SU-DHL-6 (cell line): ENCODE measurements at regions not wholly inside any gene's neighbourhood (a gene's known extent, or its start where the extent isn't known, plus 50 kb on each side); places are given as distances from the start of the nearest gene placed in this dataset.
"Not testable (repeated sequence)": the region's sequence is repeated elsewhere in the genome, so short reads cannot be mapped to it uniquely, and the experiment has no call there.

ENCODE experiments used
- H2AFZ ChIP-seq: fragments of 200-600 bp; sonication (generic); 2 replicates; pipeline ENCODE4 v1.6.1; 2014; ENCODE audit warnings: low read depth, mild to moderate bottlenecking, moderate library complexity, mixed read lengths, antibody characterized with exemption, low read length; ENCODE audit not compliant: severe bottlenecking
- H3F3A ChIP-seq: fragments of 200-600 bp; shearing (Covaris generic); 2 replicates; pipeline ENCODE4 v1.6.0; 2016; ENCODE audit warnings: antibody characterized with exemption, mild to moderate bottlenecking; ENCODE audit not compliant: insufficient read depth
- H3K27ac ChIP-seq: fragments of 200-600 bp; sonication (generic); 2 replicates; pipeline ENCODE4 v1.5.1; 2016; ENCODE audit warnings: low read depth, mild to moderate bottlenecking, low read length, moderate library complexity, mixed read lengths
- H3K27me3 ChIP-seq: fragments of 200-600 bp; sonication (generic), shearing (Covaris generic); 2 replicates; pipeline ENCODE4 v1.6.0; 2014; ENCODE audit warnings: mild to moderate bottlenecking, low read length
- H3K36me3 ChIP-seq: fragments of 200-600 bp; sonication (generic); 2 replicates; pipeline ENCODE4 v1.6.1; 2014; ENCODE audit warnings: mild to moderate bottlenecking, low read length, mixed read lengths
- H3K4me2 ChIP-seq: fragments of 300-600, 200-600 bp; shearing (Covaris generic), sonication (generic); 2 replicates; pipeline ENCODE4 v1.6.0; 2014; ENCODE audit warnings: low read length, low read depth, mild to moderate bottlenecking; ENCODE audit not compliant: poor library complexity, severe bottlenecking
- H3K4me3 ChIP-seq: fragments of 200-600 bp; sonication (generic); 2 replicates; pipeline ENCODE4 v1.5.1; 2014; ENCODE audit warnings: antibody characterized with exemption, low read length, mild to moderate bottlenecking, mixed read lengths; ENCODE audit not compliant: insufficient read depth, poor library complexity, severe bottlenecking
- H3K79me2 ChIP-seq: fragments of 200-600 bp; sonication (generic); 2 replicates; pipeline ENCODE4 v1.6.1; 2014; ENCODE audit warnings: mild to moderate bottlenecking, low read length, moderate library complexity; ENCODE audit not compliant: insufficient read depth
- H3K9ac ChIP-seq: fragments of 200-600 bp; sonication (generic); 2 replicates; pipeline ENCODE4 v1.7.0; 2014; ENCODE audit warnings: mild to moderate bottlenecking, low read length
- H3K9me2 ChIP-seq: fragments of 200-600 bp; sonication (generic); replicated peaks from 2 replicates; pipeline ENCODE4 v1.6.1; 2014; ENCODE audit warnings: low read length; ENCODE audit not compliant: insufficient read depth
- H3K9me3 ChIP-seq: fragments of 200-600 bp; sonication (generic); 2 replicates; pipeline ENCODE4 v1.6.1; 2014; ENCODE audit warnings: low read length, mixed read lengths; ENCODE audit not compliant: insufficient read depth
- H4K20me1 ChIP-seq: fragments of 200-600 bp; sonication (generic); 2 replicates; pipeline ENCODE4 v1.6.1; 2014; ENCODE audit warnings: low read depth, mild to moderate bottlenecking, antibody characterized with exemption, low read length, moderate library complexity, mixed read lengths
- CTCF ChIP-seq: fragments of 200-600 bp; sonication (generic); IDR thresholded peaks from one replicate; pipeline ENCODE4 v1.5.1; 2017; ENCODE audit warnings: antibody characterized with exemption, mild to moderate bottlenecking, low read length, moderate library complexity; ENCODE audit not compliant: insufficient read depth, poor library complexity, severe bottlenecking
- EZH2phosphoT487 ChIP-seq: fragments of 200-600 bp; sonication (generic), shearing (Covaris generic); conservative IDR thresholded peaks from 2 replicates; pipeline ENCODE4 v1.6.1; 2018; ENCODE audit warnings: mild to moderate bottlenecking, antibody characterized with exemption, low read length, moderate library complexity, mixed read lengths

DNA sequence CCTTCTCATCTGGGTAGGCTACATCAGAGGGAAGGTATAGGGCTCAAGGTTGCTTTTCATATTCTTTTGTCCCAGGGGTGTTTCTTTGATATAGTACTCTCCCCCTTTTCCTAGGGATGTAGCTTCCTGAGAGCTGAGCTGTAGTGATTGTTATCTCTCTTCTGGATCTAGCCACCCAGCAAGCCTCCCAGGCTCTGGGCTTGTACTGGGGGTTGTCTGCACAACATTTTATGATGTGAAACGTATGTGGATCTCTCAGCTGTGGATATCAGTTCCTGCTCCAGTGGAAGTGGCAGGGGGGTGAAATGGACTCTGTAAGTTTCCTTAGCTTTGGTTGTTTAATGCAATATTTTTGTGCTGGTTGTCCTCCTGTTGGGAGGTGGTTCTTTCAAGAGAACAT is 437.3 kb upstream of the SYNCRIP start:
- Histone ChIP-seq H4K20me1 (no peaks in the 10 kb centered on the region), H3F3A (no peaks in the 10 kb centered on the region), H3K36me3 (no peaks in the 10 kb centered on the region), H3K9me3 (no peaks in the 10 kb centered on the region), H3K27me3 (no peaks in the 10 kb centered on the region), H3K79me2 (no peaks in the 10 kb centered on the region), H2AFZ (no peak overlapping the region), H3K9me2 (no peaks in the 10 kb centered on the region), H3K27ac (no peak overlapping the region), H3K4me2 (no peak overlapping the region), H3K4me3 (no peak overlapping the region), H3K9ac (no peak overlapping the region)
- TF ChIP-seq EZH2phosphoT487, result no peak
- TF ChIP-seq CTCF, result no peak

DNA sequence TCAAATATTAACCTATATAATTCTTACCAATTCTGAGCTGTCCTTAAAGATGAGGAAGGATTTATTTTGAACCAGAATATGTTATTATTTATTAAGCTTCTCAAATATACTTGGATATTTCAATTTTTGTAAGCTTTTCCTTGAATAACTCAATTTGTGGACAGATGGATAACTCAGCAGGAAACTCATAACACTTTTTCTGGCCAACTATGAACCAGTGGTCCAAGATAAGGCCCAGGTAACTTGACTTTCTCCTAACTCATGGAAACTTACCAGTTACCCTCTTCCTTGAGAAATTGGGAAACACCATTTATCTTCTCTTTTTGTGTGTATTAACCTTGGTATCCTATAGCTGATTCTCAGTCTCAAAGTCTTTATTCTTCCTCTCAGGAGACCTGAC is 427.5 kb upstream of the SYNCRIP start:
- Histone ChIP-seq H3K4me2 (no peak overlapping the region), H3K36me3 (no peaks in the 10 kb centered on the region), H3F3A (no peaks in the 10 kb centered on the region), H3K9me3 (no peaks in the 10 kb centered on the region), H3K27me3 (no peaks in the 10 kb centered on the region), H3K4me3 (no peak overlapping the region), H3K79me2 (no peaks in the 10 kb centered on the region), H3K27ac (no peak overlapping the region), H2AFZ (no peak overlapping the region), H3K9me2 (no peaks in the 10 kb centered on the region), H3K9ac (no peak overlapping the region), H4K20me1 (no peaks in the 10 kb centered on the region)
- TF ChIP-seq CTCF, result no peak
- no peak for TF ChIP-seq EZH2phosphoT487

DNA sequence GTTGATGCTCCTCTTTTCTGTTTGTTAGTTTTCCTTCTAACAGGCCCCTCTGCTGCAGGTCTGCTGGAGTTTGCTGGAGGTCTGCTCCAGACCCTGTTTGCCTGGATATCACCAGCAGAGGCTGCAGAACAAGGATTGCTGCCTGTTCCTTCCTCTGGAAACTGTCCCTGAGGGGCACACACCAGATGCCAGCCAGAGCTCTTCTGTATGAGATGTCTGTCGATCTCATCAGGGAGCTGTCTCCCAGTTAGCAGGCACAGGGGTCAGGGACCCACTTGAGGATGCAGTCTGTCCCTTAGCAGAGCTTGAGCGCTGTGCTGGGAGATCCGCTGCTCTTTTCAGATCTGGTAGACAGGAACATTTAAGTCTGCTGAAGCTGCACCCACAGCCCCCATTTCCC is 422.3 kb upstream of the SYNCRIP start:
- not testable (repeated sequence) for H3K4me3 ChIP-seq, H3K79me2 ChIP-seq, H3K4me2 ChIP-seq, H3K36me3 ChIP-seq, H3K27ac ChIP-seq, H4K20me1 ChIP-seq, H2AFZ ChIP-seq, H3K9ac ChIP-seq, H3K27me3 ChIP-seq, H3F3A ChIP-seq, H3K9me3 ChIP-seq, H3K9me2 ChIP-seq

GRCh38 chr6:86057293-86057980 is 414.8 kb upstream of the SYNCRIP start:
- not testable (repeated sequence) for H3F3A ChIP-seq, H3K79me2 ChIP-seq, H3K9me2 ChIP-seq, H3K27ac ChIP-seq, H3K4me2 ChIP-seq, H3K27me3 ChIP-seq, H3K9ac ChIP-seq, H2AFZ ChIP-seq, H3K4me3 ChIP-seq, H3K9me3 ChIP-seq, H3K36me3 ChIP-seq, H4K20me1 ChIP-seq
